ENCODE measurements at regions not wholly inside any gene's neighbourhood (a gene's known extent, or its start where the extent isn't known, plus 50 kb on each side); places are given as distances from the start of the nearest gene placed in this dataset.
"Not testable (repeated sequence)": the region's sequence is repeated elsewhere in the genome, so short reads cannot be mapped to it uniquely, and the experiment has no call there.

DNA sequence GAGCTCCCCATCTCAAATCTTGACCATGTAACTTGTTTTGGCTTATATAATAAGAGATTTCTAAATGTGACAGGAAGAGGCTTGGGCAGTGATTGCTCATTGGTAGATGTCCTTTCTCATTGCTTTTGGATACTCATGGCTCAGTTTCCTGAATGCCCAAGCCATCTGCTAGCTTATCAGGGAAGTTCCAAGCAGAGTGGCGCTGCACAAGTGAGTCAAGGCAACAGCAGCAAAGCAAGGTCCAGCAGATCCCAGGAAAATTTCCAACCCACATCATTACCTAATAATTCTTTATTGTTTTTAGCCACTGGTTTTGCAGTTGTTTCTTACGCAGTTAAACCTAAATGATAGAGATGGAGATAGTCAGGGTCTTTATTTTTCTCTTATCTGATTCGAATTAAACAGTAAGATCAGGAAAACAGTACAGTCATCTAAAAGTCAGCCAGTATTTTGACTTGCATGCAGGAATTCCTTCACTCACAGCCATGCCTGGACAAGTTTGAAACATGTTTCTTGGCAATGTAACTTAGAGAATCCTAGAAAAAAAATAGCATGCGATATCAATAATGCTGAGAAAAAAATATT lies 349.7 kb upstream of the TMEFF2 start:
- H3K27ac ChIP-seq = no peak overlapping the region
- TF ChIP-seq CTCF (IDR thresholded peaks at IDR 0.05) (no peak), ZFX (IDR thresholded peaks at IDR 0.05; ENCODE audit: borderline replicate concordance) (no peak)

GRCh38 chr2:192542148-192543066 lies 347.7 kb upstream of the TMEFF2 start:
- not testable (repeated sequence) for H3K27ac ChIP-seq

GRCh38 chr2:192539306-192539705 lies 344.6 kb upstream of the TMEFF2 start:
- TF ChIP-seq ZFX (IDR thresholded peaks at IDR 0.05; ENCODE audit: borderline replicate concordance) = no peak
- no peak for TF ChIP-seq CTCF (IDR thresholded peaks at IDR 0.05)
- no peak overlapping the region for H3K27ac ChIP-seq

DNA sequence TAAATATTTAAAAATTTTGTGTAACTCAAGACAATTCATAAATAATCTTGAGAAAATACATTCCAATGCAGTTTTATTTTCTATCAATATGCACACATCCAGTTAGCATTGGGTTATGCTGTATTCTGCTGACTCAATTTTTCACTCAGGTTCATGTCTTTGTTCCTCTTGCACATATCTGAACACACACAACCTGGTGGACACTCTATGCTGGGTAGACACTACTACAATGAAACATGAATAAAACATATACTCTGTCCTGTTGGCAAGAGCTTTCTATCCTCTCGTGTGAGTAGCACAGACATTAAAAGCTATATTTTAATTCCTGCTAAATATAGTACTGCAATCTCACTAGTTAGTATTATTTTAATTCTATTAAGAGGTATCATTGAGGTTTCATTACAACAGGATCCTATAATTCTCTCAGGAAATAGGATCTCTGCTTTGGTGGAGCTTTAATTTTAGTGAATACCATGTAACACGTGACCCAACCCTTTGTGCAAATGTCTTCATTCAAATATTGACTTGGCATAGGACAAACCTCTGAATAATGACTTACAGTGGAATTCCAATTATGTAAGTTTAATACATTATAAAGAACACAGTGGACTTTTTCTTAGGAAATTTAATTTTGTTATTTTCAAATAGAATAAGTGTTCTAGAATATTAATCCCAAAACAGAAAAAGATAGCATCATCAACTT lies 342.3 kb upstream of the TMEFF2 start:
- H3K27ac ChIP-seq = peak overlapping the region; percentile 50
- no peak for TF ChIP-seq CTCF (IDR thresholded peaks at IDR 0.05)
- no peak for TF ChIP-seq ZFX (IDR thresholded peaks at IDR 0.05; ENCODE audit: borderline replicate concordance)

DNA sequence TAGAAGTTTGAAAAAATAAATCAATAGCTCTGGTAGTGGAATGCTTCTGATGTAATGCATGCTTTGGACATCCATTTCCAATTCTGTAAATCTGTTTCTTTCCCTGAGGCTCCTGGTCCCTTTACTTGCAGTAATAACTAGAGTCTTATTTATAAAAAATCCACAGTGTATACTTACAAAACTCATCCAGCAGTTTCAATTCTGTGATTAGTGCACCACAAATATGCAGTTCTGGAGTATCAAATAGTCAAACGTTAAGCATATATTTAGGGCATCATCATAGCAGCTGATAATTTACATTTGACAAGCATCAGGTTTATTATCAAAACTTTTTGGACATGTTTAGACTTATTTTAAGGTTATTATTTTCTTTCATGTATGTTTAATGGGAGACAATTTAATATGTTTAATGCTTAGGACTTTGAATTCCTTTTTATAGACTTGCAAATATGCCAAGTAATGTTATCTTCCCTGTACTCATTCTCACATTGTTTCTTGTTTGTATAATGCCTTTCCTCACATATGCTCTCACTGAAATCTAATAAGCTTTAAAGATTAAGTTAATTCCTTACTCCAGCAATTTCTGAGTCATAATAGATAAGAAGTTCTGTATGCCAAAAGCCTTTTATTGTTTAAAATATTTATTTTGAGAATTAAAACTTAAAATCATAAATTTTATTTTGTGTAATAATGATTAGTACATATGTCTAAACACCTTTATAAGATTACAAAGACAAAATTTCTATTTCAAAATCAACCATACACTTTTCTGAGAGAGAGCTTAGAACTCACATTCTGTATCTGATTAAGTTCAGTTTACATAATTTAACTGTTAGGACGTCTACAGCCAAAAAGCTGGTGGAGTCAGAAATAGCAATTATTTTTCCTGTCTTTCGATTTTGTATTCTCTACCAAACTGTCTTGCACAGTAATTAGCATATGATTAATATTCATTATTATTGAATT lies 341.5 kb upstream of the TMEFF2 start:
- no peak for TF ChIP-seq CTCF (IDR thresholded peaks at IDR 0.05)
- TF ChIP-seq ZFX (IDR thresholded peaks at IDR 0.05; ENCODE audit: borderline replicate concordance) = no peak
- peak overlapping the region; percentile 50 for H3K27ac ChIP-seq

- TF ChIP-seq ZFX (IDR thresholded peaks at IDR 0.05; ENCODE audit: borderline replicate concordance) = no peak
- no peak for TF ChIP-seq CTCF (IDR thresholded peaks at IDR 0.05)
These were observed 339.3 kb upstream of the TMEFF2 start for GRCh38 chr2:192534072-192534471.

GRCh38 chr2:192524642-192525251 lies 330.0 kb upstream of the TMEFF2 start:
- H3K27ac ChIP-seq = not testable (repeated sequence)

More at GRCh38 chr2:192534072-192534471, 339.3 kb upstream of the TMEFF2 start:
- no peak overlapping the region for H3K27ac ChIP-seq

DNA sequence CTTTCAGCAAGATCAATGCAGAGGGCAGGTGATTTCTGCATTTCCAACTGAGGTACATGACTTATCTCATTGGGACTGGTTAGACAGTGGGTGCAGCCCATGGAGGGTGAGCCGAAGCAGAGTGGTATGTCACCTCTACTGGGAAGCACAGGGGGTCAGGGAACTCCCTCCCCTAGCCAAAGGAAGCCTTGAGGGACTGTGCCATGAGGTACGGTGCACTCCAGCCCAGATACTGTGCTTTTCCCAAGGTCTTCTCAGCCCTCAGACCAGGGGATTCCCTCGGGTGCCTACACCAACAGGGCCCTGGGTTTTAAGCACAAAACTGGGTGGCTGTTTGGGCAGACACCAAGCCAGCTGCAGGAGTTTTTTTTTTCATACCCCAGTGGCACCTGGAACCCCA lies 329.5 kb upstream of the TMEFF2 start:
- H3K27ac ChIP-seq = not testable (repeated sequence)

All from 22Rv1 (cell line).